Mammary epithelial cell (primary cell): ENCODE measurements at regions not wholly inside any gene's neighbourhood (a gene's known extent, or its start where the extent isn't known, plus 50 kb on each side); places are given as distances from the start of the nearest gene placed in this dataset.

Source experiments
- EZH2 ChIP-seq: IDR thresholded peaks from 2 replicates; pipeline ENCODE4 v1.6.1; 2012; ENCODE audit warnings: low read length, inconsistent platforms, borderline replicate concordance
- TF ChIP-seq, protein P1 (sequence below), 2 donors: IDR thresholded peaks in 1 of 2; conservative IDR thresholded peaks in 1 of 2; 2 replicates each; pipeline ENCODE4 v1.5.1; 2011 to 2012; ENCODE audit warnings: inconsistent platforms in 2 of 2, low read length in 2 of 2, mild to moderate bottlenecking in 2 of 2, control low read depth in 1 of 2, low read depth in 1 of 2; ENCODE audit not compliant: insufficient read depth in 1 of 2; ENCODE audit errors: extremely low read depth in 1 of 2

DNA sequence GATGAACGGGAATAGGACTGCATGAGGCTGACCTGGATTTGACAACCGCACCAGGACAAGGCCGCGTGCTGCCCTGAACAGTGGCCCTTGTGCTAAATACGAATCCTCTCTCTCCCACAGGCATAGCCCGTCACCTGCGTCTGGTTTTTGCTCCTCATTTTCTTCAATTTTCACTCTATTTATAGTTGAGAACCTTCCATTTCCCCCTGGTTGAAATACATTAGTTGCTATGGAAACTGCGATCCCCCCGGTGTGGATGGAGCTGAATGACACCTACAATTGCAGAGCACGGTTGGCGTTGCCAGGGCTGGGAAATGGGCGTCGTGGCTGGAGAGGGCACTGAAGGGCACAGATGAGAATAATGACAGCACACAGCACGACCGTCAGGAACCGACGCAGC is 158.6 kb upstream of the PITRM1 start:
- TF ChIP-seq, protein P1, sequence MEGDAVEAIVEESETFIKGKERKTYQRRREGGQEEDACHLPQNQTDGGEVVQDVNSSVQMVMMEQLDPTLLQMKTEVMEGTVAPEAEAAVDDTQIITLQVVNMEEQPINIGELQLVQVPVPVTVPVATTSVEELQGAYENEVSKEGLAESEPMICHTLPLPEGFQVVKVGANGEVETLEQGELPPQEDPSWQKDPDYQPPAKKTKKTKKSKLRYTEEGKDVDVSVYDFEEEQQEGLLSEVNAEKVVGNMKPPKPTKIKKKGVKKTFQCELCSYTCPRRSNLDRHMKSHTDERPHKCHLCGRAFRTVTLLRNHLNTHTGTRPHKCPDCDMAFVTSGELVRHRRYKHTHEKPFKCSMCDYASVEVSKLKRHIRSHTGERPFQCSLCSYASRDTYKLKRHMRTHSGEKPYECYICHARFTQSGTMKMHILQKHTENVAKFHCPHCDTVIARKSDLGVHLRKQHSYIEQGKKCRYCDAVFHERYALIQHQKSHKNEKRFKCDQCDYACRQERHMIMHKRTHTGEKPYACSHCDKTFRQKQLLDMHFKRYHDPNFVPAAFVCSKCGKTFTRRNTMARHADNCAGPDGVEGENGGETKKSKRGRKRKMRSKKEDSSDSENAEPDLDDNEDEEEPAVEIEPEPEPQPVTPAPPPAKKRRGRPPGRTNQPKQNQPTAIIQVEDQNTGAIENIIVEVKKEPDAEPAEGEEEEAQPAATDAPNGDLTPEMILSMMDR (conservative IDR thresholded peaks at IDR 0.05 in 1 of 2, IDR thresholded peaks at IDR 0.05 in 1 of 2; ENCODE audit: extremely low read depth in 1 of 2, insufficient read depth in 1 of 2, low read depth in 1 of 2, low read length in 2 of 2): no peak
- no peak for TF ChIP-seq EZH2
